Stimulated activated CD8-positive, alpha-beta memory T cell treated with anti-CD3 and anti-CD28 coated beads, Interleukin-15, amount 100 ng/mL, for 24 hours (primary cell): ENCODE measurements at regions not wholly inside any gene's neighbourhood (a gene's known extent, or its start where the extent isn't known, plus 50 kb on each side); places are given as distances from the start of the nearest gene placed in this dataset.

Experiments used
- DNase-seq: peaks from one replicate; pipeline ENCODE4 v3.0.0-alpha.2; 2020; ENCODE audit warnings: low read depth

- no peak for DNase-seq
Measured at GRCh38 chr4:26139310-26139924, 181.4 kb upstream of the RBPJ start.

- no peak for DNase-seq
Measured at GRCh38 chr4:26140150-26140898, 180.5 kb upstream of the RBPJ start.

GRCh38 chr4:26141051-26141721, 179.6 kb upstream of the RBPJ start:
- no peak for DNase-seq

- no peak for DNase-seq
Measured at GRCh38 chr4:26141911-26142638, 178.7 kb upstream of the RBPJ start.

GRCh38 chr4:26144526-26145155, 176.2 kb upstream of the RBPJ start:
- no peak for DNase-seq

- DNase-seq, result no peak
Measured at GRCh38 chr4:26145212-26145611, 175.6 kb upstream of the RBPJ start.

- DNase-seq, result no peak
Measured at GRCh38 chr4:26148927-26149326, 171.9 kb upstream of the RBPJ start.

GRCh38 chr4:26150948-26151347, 169.9 kb upstream of the RBPJ start:
- no peak for DNase-seq

- no peak for DNase-seq
Measured at GRCh38 chr4:26151615-26152014, 169.2 kb upstream of the RBPJ start.

- no peak for DNase-seq
Measured at GRCh38 chr4:26152056-26152455, 168.8 kb upstream of the RBPJ start.

- no peak for DNase-seq
Measured at GRCh38 chr4:26157541-26157940, 163.3 kb upstream of the RBPJ start.

- DNase-seq, result no peak
Measured at GRCh38 chr4:26160591-26160990, 160.2 kb upstream of the RBPJ start.

- no peak for DNase-seq
Measured at GRCh38 chr4:26161030-26161824, 159.6 kb upstream of the RBPJ start.

- DNase-seq, result no peak
Measured at GRCh38 chr4:26162101-26162500, 158.7 kb upstream of the RBPJ start.

- DNase-seq, result no peak
Measured at GRCh38 chr4:26163425-26164362, 157.1 kb upstream of the RBPJ start.

GRCh38 chr4:26171501-26171900, 149.3 kb upstream of the RBPJ start:
- DNase-seq, result no peak

- no peak for DNase-seq
Measured at GRCh38 chr4:26171941-26172340, 148.9 kb upstream of the RBPJ start.

GRCh38 chr4:26173619-26174018, 147.2 kb upstream of the RBPJ start:
- no peak for DNase-seq

- no peak for DNase-seq
Measured at GRCh38 chr4:26174027-26174426, 146.8 kb upstream of the RBPJ start.
